H9 (cell line): ENCODE measurements at regions not wholly inside any gene's neighbourhood (a gene's known extent, or its start where the extent isn't known, plus 50 kb on each side); places are given as distances from the start of the nearest gene placed in this dataset.

Experiments
- DNase-seq: peaks from one replicate; pipeline ENCODE4 v3.0.0-alpha.2; 2017
- H2AFZ ChIP-seq: one replicate; pipeline ENCODE4 v1.6.1; 2013; ENCODE audit warnings: mild to moderate bottlenecking, low read length, control low read depth, moderate library complexity
- H2AK5ac ChIP-seq: 2 replicates; pipeline ENCODE4 v1.6.1; 2013; ENCODE audit warnings: low read length, control low read depth, mixed read lengths; ENCODE audit not compliant: insufficient read length
- H2BK120ac ChIP-seq: one replicate; pipeline ENCODE4 v1.6.1; 2013; ENCODE audit warnings: low read depth, mild to moderate bottlenecking, low read length, control low read depth, inconsistent platforms; ENCODE audit not compliant: poor library complexity, severe bottlenecking
- H2BK12ac ChIP-seq: 2 replicates; pipeline ENCODE4 v1.6.1; 2013; ENCODE audit warnings: low read length, control low read depth, mixed read lengths, low read depth; ENCODE audit not compliant: insufficient read length
- H2BK15ac ChIP-seq: 2 replicates; pipeline ENCODE4 v1.6.1; 2013; ENCODE audit warnings: low read depth, low read length, control low read depth
- H2BK20ac ChIP-seq: one replicate; pipeline ENCODE4 v1.6.1; 2013; ENCODE audit warnings: low read depth, mild to moderate bottlenecking, low read length, control low read depth, inconsistent platforms; ENCODE audit not compliant: poor library complexity, severe bottlenecking
- H2BK5ac ChIP-seq: 2 replicates; pipeline ENCODE4 v1.6.1; 2013; ENCODE audit warnings: low read length, control low read depth, mixed read lengths; ENCODE audit not compliant: insufficient read length
- H3K14ac ChIP-seq: 2 replicates; pipeline ENCODE4 v1.6.1; 2013; ENCODE audit warnings: low read length, control low read depth; ENCODE audit not compliant: insufficient read depth
- H3K18ac ChIP-seq: 2 replicates; pipeline ENCODE4 v1.6.1; 2013; ENCODE audit warnings: low read depth, mild to moderate bottlenecking, mixed read lengths, low read length, control low read depth; ENCODE audit not compliant: insufficient read length
- H3K23ac ChIP-seq: 2 replicates; pipeline ENCODE4 v1.6.1; 2013; ENCODE audit warnings: low read length, control low read depth, mixed read lengths, low read depth; ENCODE audit not compliant: insufficient read length
- H3K23me2 ChIP-seq: 2 replicates; pipeline ENCODE4 v1.6.1; 2013; ENCODE audit warnings: low read depth, mild to moderate bottlenecking, mixed read lengths, low read length, control low read depth; ENCODE audit not compliant: insufficient read length, poor library complexity, severe bottlenecking
- H3K27ac ChIP-seq: 2 replicates; pipeline ENCODE4 v1.5.1; 2013; ENCODE audit warnings: low read length, control low read depth, mixed read lengths, low read depth; ENCODE audit not compliant: insufficient read length
- H3K27me3 ChIP-seq: 2 replicates; pipeline ENCODE4 v1.6.1; 2013; ENCODE audit warnings: low read length, control low read depth, inconsistent platforms; ENCODE audit not compliant: insufficient read depth
- H3K4ac ChIP-seq: 2 replicates; pipeline ENCODE4 v1.6.1; 2013; ENCODE audit warnings: low read depth, mild to moderate bottlenecking, control low read depth, inconsistent platforms, low read length, moderate library complexity
- H3K4me1 ChIP-seq: 2 replicates; pipeline ENCODE4 v1.6.1; 2013; ENCODE audit warnings: low read length, control low read depth, inconsistent platforms; ENCODE audit not compliant: insufficient read depth
- H3K4me2 ChIP-seq: 2 replicates; pipeline ENCODE4 v1.6.1; 2013; ENCODE audit warnings: low read length, control low read depth, mixed read lengths; ENCODE audit not compliant: insufficient read length, insufficient read depth
- H3K56ac ChIP-seq: 2 replicates; pipeline ENCODE4 v1.6.1; 2013; ENCODE audit warnings: low read depth, mild to moderate bottlenecking, mixed read lengths, low read length, control low read depth; ENCODE audit not compliant: insufficient read length
- H3K79me1 ChIP-seq: 2 replicates; pipeline ENCODE4 v1.6.1; 2013; ENCODE audit warnings: low read depth, mild to moderate bottlenecking, moderate library complexity, low read length, control low read depth, inconsistent platforms; ENCODE audit not compliant: insufficient read depth, poor library complexity, severe bottlenecking
- H3K79me2 ChIP-seq: 2 replicates; pipeline ENCODE4 v1.6.1; 2013; ENCODE audit warnings: low read length, control low read depth, inconsistent platforms; ENCODE audit not compliant: insufficient read depth
- H3K9ac ChIP-seq: 2 replicates; pipeline ENCODE4 v1.6.1; 2013; ENCODE audit warnings: low read length, control low read depth, mixed read lengths; ENCODE audit not compliant: insufficient read length; ENCODE audit errors: extremely low read depth
- H3K9me3 ChIP-seq: one replicate; pipeline ENCODE4 v1.6.1; 2013; ENCODE audit warnings: low read depth, low read length, inconsistent platforms; ENCODE audit not compliant: control insufficient read depth
- H3T11ph ChIP-seq: one replicate; pipeline ENCODE4 v1.6.1; 2013; ENCODE audit warnings: mild to moderate bottlenecking, low read length, control low read depth, inconsistent platforms
- H4K20me1 ChIP-seq: one replicate; pipeline ENCODE4 v1.6.1; 2013; ENCODE audit not compliant: control insufficient read depth, insufficient read length, insufficient read depth
- H4K5ac ChIP-seq: 2 replicates; pipeline ENCODE4 v1.6.1; 2013; ENCODE audit warnings: low read depth, mild to moderate bottlenecking, mixed read lengths, low read length, control low read depth; ENCODE audit not compliant: insufficient read length
- H4K8ac ChIP-seq: replicated peaks from 2 replicates; pipeline ENCODE4 v1.6.1; 2013; ENCODE audit warnings: low read length, control low read depth, mixed read lengths, low read depth; ENCODE audit not compliant: insufficient read length
- H4K91ac ChIP-seq: 2 replicates; pipeline ENCODE4 v1.6.1; 2013; ENCODE audit warnings: low read depth, mild to moderate bottlenecking, moderate library complexity, mixed read lengths, low read length, control low read depth; ENCODE audit not compliant: insufficient read length
- H3K27ac Mint-ChIP-seq, 3 experiments: 2 replicates in 2 of 3; 3 replicates in 1 of 3; pipeline ENCODE4 v1.8.0; 2020 to 2021; ENCODE audit warnings: mixed read lengths in 3 of 3, mild to moderate bottlenecking in 1 of 3, moderate library complexity in 1 of 3
- H3K27me3 Mint-ChIP-seq: 2 replicates; pipeline ENCODE4 v1.8.0; 2021; ENCODE audit warnings: low read depth, mild to moderate bottlenecking, moderate library complexity, mixed read lengths
- H3K36me3 Mint-ChIP-seq, 3 experiments: 2 replicates in 2 of 3; 3 replicates in 1 of 3; pipeline ENCODE4 v1.8.0; 2020 to 2021; ENCODE audit warnings: low read depth in 3 of 3, mixed read lengths in 3 of 3; ENCODE audit not compliant: insufficient read depth in 1 of 3
- H3K4me1 Mint-ChIP-seq, 2 experiments: 2 replicates each; pipeline ENCODE4 v1.8.0; 2020; ENCODE audit warnings: mixed read lengths in 2 of 2
- H3K4me3 Mint-ChIP-seq, 2 experiments: 2 replicates in 1 of 2; 3 replicates in 1 of 2; pipeline ENCODE4 v1.8.0; 2020 to 2021; ENCODE audit warnings: mild to moderate bottlenecking in 2 of 2, mixed read lengths in 2 of 2, moderate library complexity in 1 of 2
- H3K9me3 Mint-ChIP-seq, 2 experiments: 2 replicates in 1 of 2; 3 replicates in 1 of 2; pipeline ENCODE4 v1.8.0; 2020; ENCODE audit warnings: mild to moderate bottlenecking in 2 of 2, mixed read lengths in 2 of 2, moderate library complexity in 1 of 2
- WGBS: extraction: QIAGEN DNeasy Blood & Tissue Kit; methylation state at CpG from one replicate; pipeline ENCODE4 v1.1.7; 2013; ENCODE audit warnings: missing lambda C conversion rate, low lambda C conversion rate, mixed read lengths; ENCODE audit not compliant: insufficient read length; ENCODE audit errors: extremely low coverage; 5-methylcytosine and 5-hydroxymethylcytosine counted together
- TF ChIP-seq, protein P1 (sequence below): fragments of 200-600 bp; sonication (generic); conservative IDR thresholded peaks from 3 replicates; pipeline ENCODE4 v1.8.0; 2021; ENCODE audit warnings: antibody characterized with exemption, mild to moderate bottlenecking

GRCh38 chr1:63023637-63024036, 239.7 kb downstream of the ATG4C start:
- no peak for DNase-seq
- H3K79me1 ChIP-seq: no peaks in the 10 kb centered on the region
- H3K9me3 Mint-ChIP-seq: peaks cover 0 to under 1% of the 10 kb centered on the region in 2 experiments; a peak in 1 of 5 replicates
- no peaks in the 10 kb centered on the region for H4K20me1 ChIP-seq
- no peaks in the 10 kb centered on the region for H3K27me3 Mint-ChIP-seq
- H3K79me2 ChIP-seq: no peaks in the 10 kb centered on the region
- no peaks in the 10 kb centered on the region for H3K9me3 ChIP-seq
- no peaks in the 10 kb centered on the region; a peak in 1 of 7 replicates for H3K36me3 Mint-ChIP-seq
- H2BK15ac ChIP-seq: no peak overlapping the region
- H3T11ph ChIP-seq: no peak overlapping the region
- peaks cover 2 to 9% of the 10 kb centered on the region in 2 experiments; a peak in 2 of 4 replicates for H3K4me1 Mint-ChIP-seq
- H2AK5ac ChIP-seq: no peak overlapping the region
- H3K23ac ChIP-seq: no peak overlapping the region
- H3K4ac ChIP-seq: no peak overlapping the region
- no peak overlapping the region for H3K27ac ChIP-seq
- no peak overlapping the region for H2BK12ac ChIP-seq
- H2BK5ac ChIP-seq: no peak overlapping the region
- no peak overlapping the region for H3K4me3 Mint-ChIP-seq
- no peak overlapping the region for H3K14ac ChIP-seq
- H3K56ac ChIP-seq: no peak overlapping the region
- TF ChIP-seq, protein P1, sequence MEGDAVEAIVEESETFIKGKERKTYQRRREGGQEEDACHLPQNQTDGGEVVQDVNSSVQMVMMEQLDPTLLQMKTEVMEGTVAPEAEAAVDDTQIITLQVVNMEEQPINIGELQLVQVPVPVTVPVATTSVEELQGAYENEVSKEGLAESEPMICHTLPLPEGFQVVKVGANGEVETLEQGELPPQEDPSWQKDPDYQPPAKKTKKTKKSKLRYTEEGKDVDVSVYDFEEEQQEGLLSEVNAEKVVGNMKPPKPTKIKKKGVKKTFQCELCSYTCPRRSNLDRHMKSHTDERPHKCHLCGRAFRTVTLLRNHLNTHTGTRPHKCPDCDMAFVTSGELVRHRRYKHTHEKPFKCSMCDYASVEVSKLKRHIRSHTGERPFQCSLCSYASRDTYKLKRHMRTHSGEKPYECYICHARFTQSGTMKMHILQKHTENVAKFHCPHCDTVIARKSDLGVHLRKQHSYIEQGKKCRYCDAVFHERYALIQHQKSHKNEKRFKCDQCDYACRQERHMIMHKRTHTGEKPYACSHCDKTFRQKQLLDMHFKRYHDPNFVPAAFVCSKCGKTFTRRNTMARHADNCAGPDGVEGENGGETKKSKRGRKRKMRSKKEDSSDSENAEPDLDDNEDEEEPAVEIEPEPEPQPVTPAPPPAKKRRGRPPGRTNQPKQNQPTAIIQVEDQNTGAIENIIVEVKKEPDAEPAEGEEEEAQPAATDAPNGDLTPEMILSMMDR: no peak
- no peaks in the 10 kb centered on the region for H3K4me1 ChIP-seq
- no peak overlapping the region for H2AFZ ChIP-seq
- H2BK120ac ChIP-seq: no peak overlapping the region
- no peak overlapping the region for H4K8ac ChIP-seq
- no peak overlapping the region for H3K18ac ChIP-seq
- H2BK20ac ChIP-seq: no peak overlapping the region
- H3K27ac Mint-ChIP-seq: no peak overlapping the region
- no peaks in the 10 kb centered on the region for H3K23me2 ChIP-seq
- H4K91ac ChIP-seq: no peak overlapping the region
- no peak overlapping the region for H3K9ac ChIP-seq
- H3K27me3 ChIP-seq: no peaks in the 10 kb centered on the region
- no CpG with 5 or more reads among the region's 1 CpG for WGBS
- H3K4me2 ChIP-seq: no peak overlapping the region
- no peak overlapping the region for H4K5ac ChIP-seq
